ENCODE measurements at regions not wholly inside any gene's neighbourhood (a gene's known extent, or its start where the extent isn't known, plus 50 kb on each side); places are given as distances from the start of the nearest gene placed in this dataset.
"Not testable (repeated sequence)": the region's sequence is repeated elsewhere in the genome, so short reads cannot be mapped to it uniquely, and the experiment has no call there.

DNA sequence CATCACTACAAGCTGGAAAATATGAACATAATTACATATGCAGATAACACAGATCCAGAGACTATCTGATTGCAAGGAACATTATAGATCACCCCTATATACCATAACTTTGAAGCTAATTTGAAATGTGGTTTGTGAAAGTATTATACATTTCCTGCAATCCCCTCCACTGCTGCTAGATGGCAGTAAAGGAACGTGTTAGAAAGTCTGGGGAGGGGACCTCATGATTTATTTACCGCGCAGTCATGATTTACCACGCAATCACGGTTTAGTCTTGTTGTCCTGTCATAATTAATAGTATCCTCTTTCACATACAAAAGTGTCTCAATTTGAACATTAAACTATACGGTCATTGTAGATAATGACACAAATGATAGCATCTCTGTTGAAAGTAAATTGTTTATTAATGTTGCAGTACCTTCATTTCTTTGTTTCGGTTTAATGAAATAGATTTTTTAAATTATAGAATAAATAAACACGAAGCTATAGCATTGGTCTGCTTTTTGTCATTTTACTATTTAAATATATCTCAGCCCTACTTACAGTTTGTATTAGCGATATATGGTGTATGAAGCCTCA lies 145.3 kb upstream of the PRSS1 start:
- peak; percentile 86 for DNase-seq (ENCODE audit: low spot score)

- DNase-seq (ENCODE audit: low spot score): no peak
Observed at GRCh38 chr7:142602756-142603155, 146.5 kb upstream of the PRSS1 start.

DNA sequence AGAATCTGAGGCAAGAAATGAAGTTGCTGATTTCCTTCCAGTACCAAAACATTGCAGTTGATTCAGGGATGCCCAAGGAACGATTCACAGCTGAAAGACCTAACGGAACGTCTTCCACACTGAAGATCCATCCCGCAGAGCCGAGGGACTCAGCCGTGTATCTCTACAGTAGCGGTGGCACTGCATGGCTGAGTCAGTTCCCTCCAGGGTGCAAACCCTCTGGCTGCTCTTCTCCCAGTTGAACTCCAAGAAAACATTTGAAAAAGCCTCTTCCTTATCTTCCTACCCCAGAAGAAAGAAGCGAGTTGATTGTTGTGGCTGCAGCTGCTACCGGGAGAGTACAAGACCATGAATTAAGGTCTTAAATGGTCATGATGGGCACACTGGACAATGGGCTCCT lies 147.1 kb upstream of the PRSS1 start:
- no peak for DNase-seq (ENCODE audit: low spot score)

GRCh38 chr7:142598297-142598696 lies 151.0 kb upstream of the PRSS1 start:
- DNase-seq (ENCODE audit: low spot score): no peak

DNA sequence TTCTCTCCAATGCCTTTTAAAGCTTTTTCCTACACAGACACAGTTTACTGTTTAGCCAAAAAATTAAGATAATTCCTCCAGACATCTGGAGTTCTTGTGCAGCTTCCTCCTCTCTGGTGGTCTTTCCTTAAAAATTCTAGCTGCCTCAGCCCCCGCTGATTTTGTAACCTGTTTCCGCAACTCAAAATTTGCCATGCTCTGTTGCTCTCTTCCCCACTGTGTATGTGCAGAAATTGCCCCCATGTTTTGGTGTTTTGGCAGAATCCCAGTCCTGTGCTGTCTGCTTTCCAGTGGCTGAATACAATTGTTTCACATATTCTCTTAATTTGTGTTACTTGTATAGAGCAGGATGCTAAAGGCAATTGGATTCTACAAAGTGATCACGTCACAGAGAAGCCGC lies 151.7 kb upstream of the PRSS1 start:
- DNase-seq (ENCODE audit: low spot score): no peak

GRCh38 chr7:142595816-142596516 lies 153.3 kb upstream of the PRSS1 start:
- DNase-seq (ENCODE audit: low spot score): no peak

- DNase-seq (ENCODE audit: low spot score): no peak
Observed at GRCh38 chr7:142594078-142594477, 155.2 kb upstream of the PRSS1 start.

DNA sequence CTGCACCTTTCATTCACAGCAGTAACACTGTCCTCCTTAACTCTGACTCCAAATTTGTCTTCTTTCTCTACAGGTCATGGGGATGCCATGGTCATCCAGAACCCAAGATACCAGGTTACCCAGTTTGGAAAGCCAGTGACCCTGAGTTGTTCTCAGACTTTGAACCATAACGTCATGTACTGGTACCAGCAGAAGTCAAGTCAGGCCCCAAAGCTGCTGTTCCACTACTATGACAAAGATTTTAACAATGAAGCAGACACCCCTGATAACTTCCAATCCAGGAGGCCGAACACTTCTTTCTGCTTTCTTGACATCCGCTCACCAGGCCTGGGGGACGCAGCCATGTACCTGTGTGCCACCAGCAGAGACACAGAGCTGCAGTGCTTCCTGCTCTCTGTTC lies 156.2 kb upstream of the PRSS1 start:
- no peak for DNase-seq (ENCODE audit: low spot score)

DNA sequence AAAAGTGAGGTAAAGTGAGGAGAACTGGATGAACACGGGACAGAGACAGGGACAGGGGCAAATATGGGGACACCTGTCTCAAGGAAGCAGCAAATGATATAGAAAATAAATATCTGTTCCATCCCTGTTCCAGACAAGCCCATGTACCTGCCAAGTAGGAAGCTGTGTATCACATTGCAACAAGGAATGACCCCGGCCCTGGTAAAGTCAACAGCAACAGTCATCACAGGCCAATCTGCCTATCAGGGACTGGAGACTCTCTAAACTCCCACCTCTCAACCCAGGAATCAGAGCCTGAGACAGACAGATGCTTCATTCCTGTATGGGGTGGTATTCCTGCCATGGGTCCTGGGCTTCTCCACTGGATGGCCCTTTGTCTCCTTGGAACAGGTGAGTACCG lies 156.6 kb upstream of the PRSS1 start:
- DNase-seq (ENCODE audit: low spot score): no peak

- no peak for DNase-seq (ENCODE audit: low spot score)
Observed at GRCh38 chr7:142592231-142592630, 157.0 kb upstream of the PRSS1 start.

GRCh38 chr7:142590830-142591457 lies 158.3 kb upstream of the PRSS1 start:
- no peak for DNase-seq (ENCODE audit: low spot score)

DNA sequence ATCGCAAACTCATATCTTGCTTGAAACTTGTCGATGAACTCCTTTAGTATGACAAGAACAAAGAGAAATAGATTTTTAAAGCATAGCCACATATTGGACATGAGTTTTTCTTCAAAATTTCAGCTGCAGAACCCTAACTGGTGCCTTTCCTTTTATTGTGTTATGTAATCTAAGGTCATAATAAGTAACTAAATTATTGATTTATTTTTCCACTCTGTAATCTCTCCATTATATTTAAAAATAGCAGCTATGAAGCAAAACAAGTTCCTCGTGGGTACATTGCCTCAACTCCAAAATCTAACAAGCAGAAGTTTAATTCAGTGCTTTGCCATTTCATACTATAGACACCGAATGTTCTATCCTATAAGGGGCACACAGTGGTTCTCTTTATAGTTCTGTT lies 159.2 kb upstream of the PRSS1 start:
- no peak for DNase-seq (ENCODE audit: low spot score)

- DNase-seq (ENCODE audit: low spot score): peak; percentile 92
Observed at GRCh38 chr7:142587578-142588191, 161.6 kb upstream of the PRSS1 start.

- no peak for DNase-seq (ENCODE audit: low spot score)
Observed at GRCh38 chr7:142586611-142587010, 162.7 kb upstream of the PRSS1 start.

DNA sequence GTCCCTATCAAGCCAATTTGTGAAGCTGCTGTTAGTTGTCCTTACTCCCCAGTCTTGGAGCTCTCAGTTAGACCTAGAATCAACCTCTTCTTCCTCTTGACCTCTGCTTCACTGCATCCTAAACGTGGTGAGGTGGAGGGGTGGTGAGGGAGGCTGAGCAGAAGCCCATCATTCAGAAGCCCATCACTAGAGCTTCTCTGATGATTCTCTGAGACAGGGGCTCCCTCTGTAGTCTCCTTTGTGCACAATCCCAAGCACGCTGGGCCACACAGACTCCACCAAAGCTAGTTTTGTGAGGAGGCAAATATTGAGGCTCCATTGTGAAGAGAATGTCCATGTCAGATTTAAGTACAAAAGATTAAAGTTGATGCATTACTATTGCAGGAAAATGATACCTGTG lies 163.8 kb upstream of the PRSS1 start:
- DNase-seq (ENCODE audit: low spot score): no peak

GRCh38 chr7:142584765-142585164 lies 164.5 kb upstream of the PRSS1 start:
- no peak for DNase-seq (ENCODE audit: low spot score)

DNA sequence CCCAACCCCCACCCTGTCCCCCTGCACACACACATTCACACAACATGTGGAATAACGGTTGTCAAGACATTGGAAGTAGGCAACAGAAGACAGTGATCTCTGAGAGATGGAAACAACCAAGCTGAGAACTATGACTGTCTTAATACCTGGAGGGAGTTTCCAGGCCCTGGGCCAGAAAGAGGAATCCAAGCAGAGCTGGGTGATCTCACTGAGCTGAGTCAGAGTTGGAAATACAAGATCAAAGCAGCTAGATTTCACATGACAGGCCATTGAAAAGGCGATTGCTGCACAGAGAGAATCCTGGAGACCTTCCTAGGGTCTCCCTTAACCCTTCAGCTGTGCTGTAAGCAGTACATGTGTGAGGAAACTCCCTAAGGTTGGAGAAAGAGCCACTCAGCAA lies 165.8 kb upstream of the PRSS1 start:
- peak; percentile 92 for DNase-seq (ENCODE audit: low spot score)

DNA sequence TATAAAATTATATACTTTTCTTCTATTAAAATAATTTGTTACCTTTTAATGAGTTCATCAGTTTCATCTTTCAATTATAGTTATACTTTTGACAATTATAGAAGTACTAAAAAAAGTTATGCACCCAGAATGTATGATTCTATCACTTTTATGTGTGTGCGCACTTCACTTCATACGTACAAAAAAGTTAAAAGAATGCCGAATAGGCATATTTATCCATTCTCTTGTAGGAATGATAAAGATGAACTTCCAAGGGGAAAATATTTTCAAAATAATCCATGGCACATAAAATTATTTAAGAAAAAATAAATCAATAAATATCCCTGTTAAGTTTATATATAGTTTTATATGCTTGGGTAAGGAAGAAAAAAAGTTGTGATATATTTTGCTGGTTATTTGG lies 166.9 kb upstream of the PRSS1 start:
- DNase-seq (ENCODE audit: low spot score): no peak

- DNase-seq (ENCODE audit: low spot score): no peak
Observed at GRCh38 chr7:142581341-142581740, 167.9 kb upstream of the PRSS1 start.

- DNase-seq (ENCODE audit: low spot score): no peak
Observed at GRCh38 chr7:142579946-142580345, 169.3 kb upstream of the PRSS1 start.

GRCh38 chr7:142575351-142575750 lies 173.9 kb upstream of the PRSS1 start:
- not testable (repeated sequence) for DNase-seq (ENCODE audit: low spot score)

- DNase-seq (ENCODE audit: low spot score): no peak
Observed at GRCh38 chr7:142571581-142571980, 177.7 kb upstream of the PRSS1 start.

- DNase-seq (ENCODE audit: low spot score): no peak
Observed at GRCh38 chr7:142569851-142570250, 179.4 kb upstream of the PRSS1 start.
